CD4-positive, CD25-positive, alpha-beta regulatory T cell (primary cell): ENCODE measurements at regions not wholly inside any gene's neighbourhood (a gene's known extent, or its start where the extent isn't known, plus 50 kb on each side); places are given as distances from the start of the nearest gene placed in this dataset.
"Not testable (repeated sequence)": the region's sequence is repeated elsewhere in the genome, so short reads cannot be mapped to it uniquely, and the experiment has no call there.

Experiments
- ATAC-seq, 2 donors: fragments of 150-1000 bp; cut with Tn5 transposase; one replicate each; pipeline ENCODE4 v1.10.0; 2021; ENCODE audit warnings: low read depth in 2 of 2, moderate number of reproducible peaks in 2 of 2, moderate library complexity in 1 of 2
- DNase-seq, 3 donors: peaks; one replicate each; pipeline versions ENCODE4 v3.0.0 to v3.0.0-alpha.2; 2012 to 2022; ENCODE audit warnings: mixed read lengths in 1 of 3
- H3K27ac ChIP-seq: one replicate; pipeline ENCODE4 v1.7.0; 2013; ENCODE audit warnings: mild to moderate bottlenecking, low read length; ENCODE audit not compliant: insufficient read depth, poor library complexity, severe bottlenecking
- H3K27me3 ChIP-seq: one replicate; pipeline ENCODE4 v1.7.0; 2013; ENCODE audit warnings: low read length; ENCODE audit not compliant: control insufficient read depth, insufficient read depth
- H3K36me3 ChIP-seq: one replicate; pipeline ENCODE4 v1.7.0; 2013; ENCODE audit warnings: mild to moderate bottlenecking, low read length, moderate library complexity; ENCODE audit not compliant: control insufficient read depth, insufficient read depth
- H3K4me1 ChIP-seq: 2 replicates; pipeline ENCODE4 v1.7.0; 2013; ENCODE audit warnings: mild to moderate bottlenecking, low read length; ENCODE audit not compliant: insufficient read depth, control insufficient read depth, poor library complexity, severe bottlenecking
- H3K4me3 ChIP-seq: one replicate; pipeline ENCODE4 v1.7.0; 2013; ENCODE audit warnings: low read depth, mild to moderate bottlenecking, low read length, moderate library complexity
- H3K9me3 ChIP-seq, 2 experiments: 1 replicate in 1 of 2; 2 replicates in 1 of 2; pipeline ENCODE4 v1.7.0; 2013; ENCODE audit warnings: low read length in 2 of 2, mild to moderate bottlenecking in 1 of 2, moderate library complexity in 1 of 2; ENCODE audit not compliant: control insufficient read depth in 2 of 2
- H3K27ac Mint-ChIP-seq, 3 donors: one replicate each; pipeline ENCODE4 v1.8.0; 2020 to 2022; ENCODE audit warnings: mild to moderate bottlenecking in 3 of 3, mixed read lengths in 3 of 3, moderate library complexity in 2 of 3
- H3K27me3 Mint-ChIP-seq: one replicate; pipeline ENCODE4 v1.8.0; 2022; ENCODE audit warnings: mild to moderate bottlenecking, mixed read lengths
- H3K36me3 Mint-ChIP-seq: one replicate; pipeline ENCODE4 v1.8.0; 2020; ENCODE audit warnings: mixed read lengths
- H3K4me1 Mint-ChIP-seq, 4 donors: one replicate each; pipeline ENCODE4 v1.8.0; 2020 to 2022; ENCODE audit warnings: mixed read lengths in 4 of 4, mild to moderate bottlenecking in 1 of 4
- H3K4me3 Mint-ChIP-seq, 4 donors: one replicate each; pipeline ENCODE4 v1.8.0; 2020 to 2022; ENCODE audit warnings: mild to moderate bottlenecking in 4 of 4, mixed read lengths in 4 of 4, moderate library complexity in 3 of 4
- H3K9me3 Mint-ChIP-seq, 7 donors: one replicate each; pipeline ENCODE4 v1.8.0; 2020 to 2022; ENCODE audit warnings: mixed read lengths in 7 of 7, mild to moderate bottlenecking in 3 of 7, moderate library complexity in 2 of 7

GRCh38 chr3:30475809-30476178, 130.6 kb upstream of the TGFBR2 start:
- peak overlapping the region in 1 of 3 donors; percentile 7 for H3K27ac Mint-ChIP-seq
- H3K36me3 ChIP-seq, result no peaks in the 10 kb centered on the region
- no peak overlapping the region for H3K4me3 Mint-ChIP-seq

DNA sequence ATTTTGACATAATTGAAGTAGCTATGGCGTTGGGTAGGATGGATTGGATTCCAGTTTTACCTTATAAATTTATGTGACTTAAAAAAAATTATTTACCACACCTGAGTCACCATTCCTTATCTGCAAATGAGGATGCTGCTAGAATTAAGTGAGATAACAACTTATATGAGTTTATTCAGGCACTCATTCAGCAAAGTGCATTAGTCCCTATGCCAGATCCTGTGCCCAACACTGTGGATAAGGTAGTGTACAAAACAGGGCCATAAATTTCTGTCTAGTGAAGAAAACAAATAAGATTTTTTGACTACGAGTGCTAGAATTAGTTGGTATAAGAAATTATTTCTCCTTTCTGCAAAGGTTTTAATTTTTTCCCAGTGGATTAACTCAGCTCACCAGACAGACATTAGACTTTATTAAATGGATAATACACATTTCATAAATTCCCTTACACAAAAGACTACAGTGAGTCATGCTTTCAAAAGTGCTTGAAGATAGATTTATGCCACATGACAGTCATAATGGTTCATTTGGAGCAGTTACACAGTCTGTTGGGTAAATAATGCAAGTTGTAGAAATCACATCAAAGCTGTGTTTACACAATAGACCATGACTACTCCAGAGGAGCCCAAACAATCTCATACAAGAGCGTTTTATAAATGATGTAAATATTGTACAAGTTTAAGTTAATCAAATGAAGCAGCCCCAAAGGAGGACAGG, 129.9 kb upstream of the TGFBR2 start:
- DNase-seq (no peak), ATAC-seq (no peak)
- H3K27me3 ChIP-seq, result no peaks in the 10 kb centered on the region
- Mint-ChIP-seq H3K9me3 (peaks cover 0 to 3% (median 0%) of the 10 kb centered on the region in 7 donors), H3K36me3 (no peaks in the 10 kb centered on the region), H3K27ac (no peak overlapping the region), H3K27me3 (no peaks in the 10 kb centered on the region), H3K4me3 (no peak overlapping the region), H3K4me1 (peaks cover 0 to 15% (median 12%) of the 10 kb centered on the region in 4 donors)
- no peak overlapping the region for H3K27ac ChIP-seq
- no peaks in the 10 kb centered on the region for H3K9me3 ChIP-seq
- no peak overlapping the region for H3K4me3 ChIP-seq
- H3K36me3 ChIP-seq, result no peaks in the 10 kb centered on the region
- no peaks in the 10 kb centered on the region for H3K4me1 ChIP-seq

More at GRCh38 chr3:30475809-30476178, 130.6 kb upstream of the TGFBR2 start:
- peaks cover 0 to 18% (median 13%) of the 10 kb centered on the region in 4 donors for H3K4me1 Mint-ChIP-seq
- no peak for DNase-seq
- H3K27me3 Mint-ChIP-seq, result no peaks in the 10 kb centered on the region
- ATAC-seq, result no peak
- Histone ChIP-seq H3K27ac (no peak overlapping the region), H3K4me3 (no peak overlapping the region), H3K4me1 (no peaks in the 10 kb centered on the region), H3K27me3 (no peaks in the 10 kb centered on the region), H3K9me3 (no peaks in the 10 kb centered on the region)
- peaks cover 0 to 3% (median 0%) of the 10 kb centered on the region in 7 donors for H3K9me3 Mint-ChIP-seq
- no peaks in the 10 kb centered on the region for H3K36me3 Mint-ChIP-seq

- Histone ChIP-seq H3K27ac (no peak overlapping the region), H3K27me3 (no peaks in the 10 kb centered on the region), H3K4me3 (no peak overlapping the region), H3K36me3 (no peaks in the 10 kb centered on the region), H3K9me3 (no peaks in the 10 kb centered on the region), H3K4me1 (no peaks in the 10 kb centered on the region)
- ATAC-seq (no peak), DNase-seq (no peak)
- Mint-ChIP-seq H3K27me3 (no peaks in the 10 kb centered on the region), H3K4me3 (no peak overlapping the region), H3K4me1 (peaks cover 0 to 15% (median 12%) of the 10 kb centered on the region in 4 donors), H3K27ac (no peak overlapping the region), H3K36me3 (no peaks in the 10 kb centered on the region), H3K9me3 (peaks cover 0 to 3% (median 0%) of the 10 kb centered on the region in 7 donors)
Observed at GRCh38 chr3:30477149-30477921, 129.1 kb upstream of the TGFBR2 start.

DNA sequence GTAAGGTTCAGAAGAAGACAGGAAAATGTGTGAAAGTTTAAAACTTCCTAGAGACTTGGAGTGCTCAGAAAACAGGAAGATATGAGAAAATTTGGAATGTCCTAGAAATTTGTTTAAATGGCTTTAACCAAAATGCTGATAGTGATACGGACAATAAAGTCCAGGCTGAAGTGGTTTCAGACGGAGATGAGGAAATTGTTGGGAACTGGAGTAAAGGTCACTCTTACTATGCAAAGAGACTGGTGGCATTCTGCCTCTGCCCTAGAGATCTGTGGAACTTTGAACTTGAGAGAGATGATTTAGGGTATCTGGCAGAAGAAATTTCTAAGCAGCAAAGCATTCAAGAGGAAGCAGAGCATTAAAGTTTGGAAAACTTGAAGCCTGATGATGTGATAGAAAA, 126.7 kb upstream of the TGFBR2 start:
- H3K27ac ChIP-seq, H3K27ac Mint-ChIP-seq, H3K36me3 ChIP-seq, H3K9me3 ChIP-seq, H3K27me3 ChIP-seq, H3K4me3 ChIP-seq, H3K9me3 Mint-ChIP-seq, DNase-seq, H3K27me3 Mint-ChIP-seq, ATAC-seq, H3K4me3 Mint-ChIP-seq, H3K4me1 ChIP-seq, H3K36me3 Mint-ChIP-seq: not testable (repeated sequence)
- peaks cover 0 to 16% (median 11%) of the 10 kb centered on the region in 4 donors for H3K4me1 Mint-ChIP-seq

DNA sequence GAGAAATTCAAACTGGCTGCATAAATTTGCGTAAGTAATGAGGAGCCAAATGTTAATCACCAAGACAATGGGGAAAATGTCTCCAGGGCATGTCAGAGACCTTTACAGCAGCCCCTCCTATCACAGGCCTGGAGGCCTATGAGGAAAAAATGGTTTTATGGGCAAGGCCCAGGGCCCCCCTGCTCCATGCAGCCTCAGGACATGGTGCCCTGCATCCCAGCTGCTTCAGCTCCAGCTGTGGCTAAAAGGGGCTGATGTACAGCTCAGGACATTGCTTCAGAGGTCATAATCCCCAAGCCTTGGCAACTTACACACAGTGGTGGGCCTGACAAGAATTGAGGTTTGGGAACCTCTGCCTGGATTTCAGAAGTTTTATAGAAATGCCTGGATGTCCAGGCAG, 126.2 kb upstream of the TGFBR2 start:
- H3K27ac ChIP-seq, H3K4me3 ChIP-seq, H3K9me3 Mint-ChIP-seq, ATAC-seq, H3K9me3 ChIP-seq, H3K36me3 Mint-ChIP-seq, H3K27me3 ChIP-seq, H3K4me3 Mint-ChIP-seq, H3K36me3 ChIP-seq, H3K4me1 ChIP-seq, DNase-seq, H3K27me3 Mint-ChIP-seq, H3K27ac Mint-ChIP-seq: not testable (repeated sequence)
- H3K4me1 Mint-ChIP-seq, result peaks cover 0 to 14% (median 8%) of the 10 kb centered on the region in 4 donors

DNA sequence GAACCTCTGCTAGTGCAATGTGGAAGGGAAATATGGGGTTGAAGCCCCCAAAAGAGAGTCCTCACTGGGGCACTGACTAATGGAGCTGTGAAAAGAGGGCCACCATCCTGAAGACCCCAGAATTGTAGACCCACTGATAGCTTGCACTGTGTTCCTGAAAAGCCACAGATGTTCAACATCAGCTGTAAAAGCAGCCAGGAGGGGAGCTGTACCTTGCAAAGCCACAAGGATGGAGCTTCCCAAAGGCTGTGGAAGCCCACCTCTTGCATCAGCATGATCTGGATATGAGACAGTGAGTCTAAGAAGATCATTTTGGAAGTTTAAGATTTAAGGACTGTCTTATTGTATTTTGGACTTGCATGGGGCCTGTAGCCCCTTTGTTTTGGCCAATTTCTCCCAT, 125.8 kb upstream of the TGFBR2 start:
- Histone ChIP-seq H3K36me3 (no peaks in the 10 kb centered on the region), H3K4me3 (no peak overlapping the region), H3K27me3 (no peaks in the 10 kb centered on the region), H3K27ac (no peak overlapping the region), H3K4me1 (no peaks in the 10 kb centered on the region), H3K9me3 (no peaks in the 10 kb centered on the region)
- Mint-ChIP-seq H3K36me3 (no peaks in the 10 kb centered on the region), H3K9me3 (peaks cover 0 to 2% (median 0%) of the 10 kb centered on the region in 7 donors), H3K27ac (peak overlapping the region in 1 of 3 donors; percentile 25), H3K4me3 (no peak overlapping the region), H3K27me3 (no peaks in the 10 kb centered on the region), H3K4me1 (peaks cover 0 to 10% (median 4%) of the 10 kb centered on the region in 4 donors)
- DNase-seq (no peak), ATAC-seq (no peak)

- ATAC-seq (no peak), DNase-seq (no peak)
- no peaks in the 10 kb centered on the region for H3K27me3 ChIP-seq
- H3K9me3 ChIP-seq, result no peaks in the 10 kb centered on the region
- H3K9me3 Mint-ChIP-seq, result peaks cover 0 to 2% (median 0%) of the 10 kb centered on the region in 7 donors
- peaks cover 0 to 10% (median 4%) of the 10 kb centered on the region in 4 donors for H3K4me1 Mint-ChIP-seq
- H3K4me3 ChIP-seq, result no peak overlapping the region
- H3K27ac ChIP-seq, result no peak overlapping the region
- no peaks in the 10 kb centered on the region for H3K27me3 Mint-ChIP-seq
- H3K36me3 Mint-ChIP-seq, result no peaks in the 10 kb centered on the region
- H3K36me3 ChIP-seq, result no peaks in the 10 kb centered on the region
- peak overlapping the region in 1 of 3 donors; percentile 25 for H3K27ac Mint-ChIP-seq
- no peaks in the 10 kb centered on the region for H3K4me1 ChIP-seq
- H3K4me3 Mint-ChIP-seq, result no peak overlapping the region
Observed at GRCh38 chr3:30481241-30481640, 125.2 kb upstream of the TGFBR2 start.
